GM12892 (cell line): ENCODE measurements at regions not wholly inside any gene's neighbourhood (a gene's known extent, or its start where the extent isn't known, plus 50 kb on each side); places are given as distances from the start of the nearest gene placed in this dataset.

Experiments used
- POLR2A ChIP-seq: IDR thresholded peaks from 2 replicates; pipeline ENCODE4 v1.6.1; 2011; ENCODE audit warnings: low read depth, low read length, control low read depth
- POLR2AphosphoS5 ChIP-seq: IDR thresholded peaks from 2 replicates; pipeline ENCODE4 v1.6.1; 2011; ENCODE audit warnings: low read depth, low read length, control low read depth
- TAF1 ChIP-seq: IDR thresholded peaks from 2 replicates; pipeline ENCODE4 v1.6.1; 2011; ENCODE audit warnings: low read depth, mild to moderate bottlenecking, control low read depth, low read length, borderline replicate concordance

DNA sequence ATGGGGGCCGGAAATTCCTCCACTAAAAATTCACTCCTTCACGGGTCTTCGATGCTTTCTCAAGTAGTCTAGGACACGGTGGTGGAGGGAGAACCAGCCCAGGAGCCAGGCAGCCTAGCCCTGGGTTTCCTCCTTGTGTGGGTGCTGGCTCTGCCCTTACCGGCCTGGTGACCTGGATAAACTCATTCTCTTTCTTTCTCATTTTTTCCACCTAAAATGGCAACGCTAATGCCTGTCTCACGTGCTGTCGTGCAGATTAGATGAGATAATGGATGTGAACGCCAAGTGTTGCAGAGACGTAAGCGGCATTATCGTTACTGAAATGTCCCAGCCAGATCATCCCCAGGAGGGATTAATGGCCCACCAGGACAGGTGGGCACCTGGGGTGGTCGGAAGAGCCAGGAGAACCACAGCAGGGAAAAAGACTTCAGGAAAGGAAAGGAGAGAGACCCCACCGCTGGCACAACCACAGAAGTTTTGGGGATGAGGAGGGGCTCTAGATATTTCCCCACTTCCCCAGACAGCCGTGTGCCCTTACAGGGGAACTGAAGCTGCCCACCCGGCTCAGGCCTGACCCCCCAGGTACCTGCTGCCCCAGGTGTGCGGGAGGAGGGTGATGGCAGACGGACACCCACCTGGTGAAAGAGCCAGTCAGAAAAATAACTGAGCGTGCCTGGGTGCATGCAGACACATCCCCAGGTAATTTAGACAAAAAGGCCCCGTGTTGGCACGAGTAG is 100.8 kb upstream of the ASAP2 start:
- TF ChIP-seq TAF1 (no peak), POLR2A (no peak), POLR2AphosphoS5 (no peak)
